ENCODE measurements at regions not wholly inside any gene's neighbourhood (a gene's known extent, or its start where the extent isn't known, plus 50 kb on each side); places are given as distances from the start of the nearest gene placed in this dataset.
A peak's percentile ranks its signal among the peaks of the same experiment; 100 is the strongest.

GRCh38 chr2:43085929-43086328 lies 140.5 kb downstream of the ZFP36L2 start:
- Histone ChIP-seq H3K27me3 (no peaks in the 10 kb centered on the region), H3K9me3 (no peaks in the 10 kb centered on the region), H3K36me3 (no peaks in the 10 kb centered on the region), H3K9ac (ENCODE audit: low read depth in 2 of 2, low read length in 2 of 2) (no peak overlapping the region), H3K4me3 (no peak overlapping the region), H3K4me1 (no peaks in the 10 kb centered on the region), H3K27ac (peak overlapping the region; percentile 73)
- intact Hi-C loops (cut with DNase I): no loop called here
- TF ChIP-seq, protein P1, sequence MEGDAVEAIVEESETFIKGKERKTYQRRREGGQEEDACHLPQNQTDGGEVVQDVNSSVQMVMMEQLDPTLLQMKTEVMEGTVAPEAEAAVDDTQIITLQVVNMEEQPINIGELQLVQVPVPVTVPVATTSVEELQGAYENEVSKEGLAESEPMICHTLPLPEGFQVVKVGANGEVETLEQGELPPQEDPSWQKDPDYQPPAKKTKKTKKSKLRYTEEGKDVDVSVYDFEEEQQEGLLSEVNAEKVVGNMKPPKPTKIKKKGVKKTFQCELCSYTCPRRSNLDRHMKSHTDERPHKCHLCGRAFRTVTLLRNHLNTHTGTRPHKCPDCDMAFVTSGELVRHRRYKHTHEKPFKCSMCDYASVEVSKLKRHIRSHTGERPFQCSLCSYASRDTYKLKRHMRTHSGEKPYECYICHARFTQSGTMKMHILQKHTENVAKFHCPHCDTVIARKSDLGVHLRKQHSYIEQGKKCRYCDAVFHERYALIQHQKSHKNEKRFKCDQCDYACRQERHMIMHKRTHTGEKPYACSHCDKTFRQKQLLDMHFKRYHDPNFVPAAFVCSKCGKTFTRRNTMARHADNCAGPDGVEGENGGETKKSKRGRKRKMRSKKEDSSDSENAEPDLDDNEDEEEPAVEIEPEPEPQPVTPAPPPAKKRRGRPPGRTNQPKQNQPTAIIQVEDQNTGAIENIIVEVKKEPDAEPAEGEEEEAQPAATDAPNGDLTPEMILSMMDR (IDR thresholded peaks at IDR 0.05): no peak
- no peak for DNase-seq

- no peak for DNase-seq
- Histone ChIP-seq H3K4me1 (no peaks in the 10 kb centered on the region), H3K36me3 (no peaks in the 10 kb centered on the region), H3K27me3 (no peaks in the 10 kb centered on the region), H3K9me3 (no peaks in the 10 kb centered on the region), H3K27ac (peak overlapping the region; percentile 73), H3K4me3 (no peak overlapping the region), H3K9ac (ENCODE audit: low read depth in 2 of 2, low read length in 2 of 2) (no peak overlapping the region)
- intact Hi-C loops (cut with DNase I): no loop called here
- TF ChIP-seq, protein P1 (IDR thresholded peaks at IDR 0.05): no peak
Measured at GRCh38 chr2:43085505-43085904, 140.9 kb downstream of the ZFP36L2 start.

DNA sequence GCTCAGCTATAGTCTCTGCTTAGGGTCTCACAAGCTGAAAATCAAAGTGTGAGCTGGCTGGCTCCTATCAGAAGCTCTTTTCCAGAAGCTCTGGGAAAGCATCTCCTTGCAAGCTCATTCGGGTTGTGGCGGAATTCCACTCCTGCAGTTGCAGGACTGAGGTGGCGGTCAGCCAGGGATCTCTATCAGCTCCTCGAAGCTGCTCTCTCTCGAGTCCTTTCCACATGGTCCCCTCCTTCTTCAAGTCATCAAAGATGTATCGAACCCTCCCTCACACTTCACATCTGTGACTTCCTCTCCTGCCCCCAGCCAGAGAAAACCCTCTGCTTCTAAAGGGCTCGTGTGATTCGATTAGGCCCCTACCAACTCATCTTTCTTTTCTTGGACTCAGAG lies 141.7 kb downstream of the ZFP36L2 start:
- Histone ChIP-seq H3K9me3 (no peaks in the 10 kb centered on the region), H3K4me3 (no peak overlapping the region), H3K36me3 (no peaks in the 10 kb centered on the region), H3K4me1 (no peaks in the 10 kb centered on the region), H3K27me3 (no peaks in the 10 kb centered on the region), H3K9ac (ENCODE audit: low read depth in 2 of 2, low read length in 2 of 2) (peak overlapping the region in 1 of 2 donors; percentile 52), H3K27ac (peak overlapping the region; percentile 73)
- no peak for DNase-seq
- TF ChIP-seq, protein P1 (IDR thresholded peaks at IDR 0.05): no peak
- intact Hi-C loops (cut with DNase I): no loop called here

- peak overlapping the region; percentile 73 for H3K27ac ChIP-seq
- TF ChIP-seq, protein P1 (IDR thresholded peaks at IDR 0.05): no peak
- H3K27me3 ChIP-seq: no peaks in the 10 kb centered on the region
- DNase-seq: no peak
- intact Hi-C loops (cut with DNase I): no loop called here
- no peaks in the 10 kb centered on the region for H3K36me3 ChIP-seq
- no peak overlapping the region for H3K9ac ChIP-seq (ENCODE audit: low read depth in 2 of 2, low read length in 2 of 2)
- no peak overlapping the region for H3K4me3 ChIP-seq
- H3K9me3 ChIP-seq: no peaks in the 10 kb centered on the region
- H3K4me1 ChIP-seq: no peaks in the 10 kb centered on the region
Measured at GRCh38 chr2:43083710-43084698, 142.4 kb downstream of the ZFP36L2 start.

DNA sequence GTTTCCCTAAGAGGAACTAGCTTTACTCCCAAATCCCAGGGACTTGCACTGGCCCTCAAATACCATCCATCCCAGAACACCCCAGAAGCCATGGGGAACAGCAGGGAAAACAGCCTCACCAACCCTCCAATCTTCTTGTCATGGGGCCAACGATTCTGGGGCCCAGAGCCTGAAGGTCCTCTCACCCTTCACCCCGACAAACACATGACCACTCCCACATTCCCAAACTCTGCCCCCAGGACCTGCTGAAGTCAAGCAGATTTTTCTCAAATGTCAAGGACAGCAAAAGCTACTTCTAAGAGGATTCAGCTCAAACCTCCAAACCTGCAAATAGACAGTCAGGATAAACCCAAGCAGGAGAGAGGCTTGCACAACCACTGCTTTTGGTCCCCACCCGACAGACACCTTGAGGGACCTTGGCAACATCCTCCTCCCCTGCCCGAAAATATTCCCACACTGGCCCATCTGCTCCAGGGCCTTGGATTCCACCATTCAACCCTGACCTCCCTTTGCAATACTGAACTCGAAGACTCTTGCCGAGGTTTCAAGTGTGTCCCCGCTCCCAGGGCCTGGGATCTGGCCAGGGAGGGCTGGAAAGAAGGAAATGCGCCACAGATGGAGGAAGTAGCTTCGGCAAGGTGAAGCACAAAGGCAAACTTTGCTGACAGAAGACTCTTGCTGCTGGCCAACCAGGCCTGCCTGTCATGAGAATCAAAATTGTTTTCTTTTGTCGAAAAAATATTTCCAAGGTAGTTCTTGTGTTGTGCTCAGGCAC lies 143.3 kb downstream of the ZFP36L2 start:
- no peak overlapping the region for H3K9ac ChIP-seq (ENCODE audit: low read depth in 2 of 2, low read length in 2 of 2)

More for the DNA sequence above, 143.3 kb downstream of the ZFP36L2 start:
- no peaks in the 10 kb centered on the region for H3K36me3 ChIP-seq
- intact Hi-C loops (cut with DNase I): no loop called here
- TF ChIP-seq, protein P1 (IDR thresholded peaks at IDR 0.05): no peak
- no peak for DNase-seq
- H3K27ac ChIP-seq: peak overlapping the region; percentile 73
- H3K9me3 ChIP-seq: no peaks in the 10 kb centered on the region
- H3K4me1 ChIP-seq: no peaks in the 10 kb centered on the region
- no peak overlapping the region for H3K4me3 ChIP-seq
- no peaks in the 10 kb centered on the region for H3K27me3 ChIP-seq
